Sigmoid colon (tissue), 3 donors: ENCODE measurements at regions not wholly inside any gene's neighbourhood (a gene's known extent, or its start where the extent isn't known, plus 50 kb on each side); places are given as distances from the start of the nearest gene placed in this dataset.

ENCODE experiments used
- POLR2A ChIP-seq, 2 donors: fragments of 450-650 bp; IDR thresholded peaks; one replicate each; pipeline ENCODE4 v1.6.1; 2016; ENCODE audit warnings: antibody characterized with exemption in 2 of 2, mild to moderate bottlenecking in 2 of 2, moderate library complexity in 2 of 2
- TF ChIP-seq, protein P1 (sequence below), 4 experiments: fragments of 450-650 bp in 3 of 4; fragments of 200-600 bp in 1 of 4; IDR thresholded peaks; one replicate each; pipeline ENCODE4 v1.5.1; 2016 to 2019; ENCODE audit warnings: antibody characterized with exemption in 4 of 4, mild to moderate bottlenecking in 3 of 4, moderate library complexity in 2 of 4

DNA sequence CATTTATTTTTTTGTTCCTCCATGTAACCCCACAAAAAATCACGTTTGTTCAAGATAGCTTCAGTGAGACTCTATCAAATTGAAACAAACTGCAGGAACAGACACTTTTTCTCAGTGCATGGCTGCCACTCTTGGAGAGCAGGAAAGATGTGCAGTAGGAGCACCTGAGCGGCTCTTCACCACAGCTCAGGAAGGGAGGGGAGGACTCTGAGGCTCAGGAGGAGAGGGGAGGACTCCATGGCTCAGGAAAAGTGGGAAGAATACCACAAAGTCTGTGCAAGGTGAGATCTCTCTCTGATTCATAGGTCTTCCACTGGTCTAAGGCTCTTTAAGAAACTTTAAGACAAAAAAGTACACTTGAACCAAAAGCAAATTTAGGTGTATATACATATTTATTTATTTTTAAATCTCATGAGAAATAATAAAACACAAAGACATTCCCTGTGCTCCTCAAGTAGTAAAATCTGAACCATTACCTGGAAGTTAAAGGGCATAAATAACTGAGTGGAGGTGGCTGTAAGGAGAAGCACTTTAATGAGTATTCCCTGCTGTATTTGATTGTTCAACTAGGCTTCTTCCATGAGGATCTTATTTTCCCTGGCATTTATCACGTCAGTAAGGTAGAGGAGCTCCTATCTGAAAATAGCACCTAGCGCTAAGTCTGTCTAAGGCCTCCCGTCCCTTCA, 69.2 kb upstream of the CCN6 start:
- TF ChIP-seq, protein P1, sequence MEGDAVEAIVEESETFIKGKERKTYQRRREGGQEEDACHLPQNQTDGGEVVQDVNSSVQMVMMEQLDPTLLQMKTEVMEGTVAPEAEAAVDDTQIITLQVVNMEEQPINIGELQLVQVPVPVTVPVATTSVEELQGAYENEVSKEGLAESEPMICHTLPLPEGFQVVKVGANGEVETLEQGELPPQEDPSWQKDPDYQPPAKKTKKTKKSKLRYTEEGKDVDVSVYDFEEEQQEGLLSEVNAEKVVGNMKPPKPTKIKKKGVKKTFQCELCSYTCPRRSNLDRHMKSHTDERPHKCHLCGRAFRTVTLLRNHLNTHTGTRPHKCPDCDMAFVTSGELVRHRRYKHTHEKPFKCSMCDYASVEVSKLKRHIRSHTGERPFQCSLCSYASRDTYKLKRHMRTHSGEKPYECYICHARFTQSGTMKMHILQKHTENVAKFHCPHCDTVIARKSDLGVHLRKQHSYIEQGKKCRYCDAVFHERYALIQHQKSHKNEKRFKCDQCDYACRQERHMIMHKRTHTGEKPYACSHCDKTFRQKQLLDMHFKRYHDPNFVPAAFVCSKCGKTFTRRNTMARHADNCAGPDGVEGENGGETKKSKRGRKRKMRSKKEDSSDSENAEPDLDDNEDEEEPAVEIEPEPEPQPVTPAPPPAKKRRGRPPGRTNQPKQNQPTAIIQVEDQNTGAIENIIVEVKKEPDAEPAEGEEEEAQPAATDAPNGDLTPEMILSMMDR (IDR thresholded peaks at IDR 0.05): no peak
- no peak for TF ChIP-seq POLR2A (IDR thresholded peaks at IDR 0.05)
